ENCODE measurements at regions not wholly inside any gene's neighbourhood (a gene's known extent, or its start where the extent isn't known, plus 50 kb on each side); places are given as distances from the start of the nearest gene placed in this dataset.

GRCh38 chr1:238664139-238664538, 722.2 kb upstream of the CHRM3 start:
- Histone ChIP-seq H3K4me2 (ENCODE audit: low read depth, low read length, poor library complexity, severe bottlenecking) (no peak overlapping the region), H3K27me3 (ENCODE audit: low read length) (no peaks in the 10 kb centered on the region), H3F3A (ENCODE audit: insufficient read depth) (no peaks in the 10 kb centered on the region), H3K9me2 (replicated peaks; ENCODE audit: insufficient read depth, low read length) (no peaks in the 10 kb centered on the region), H3K4me3 (ENCODE audit: insufficient read depth, low read length, poor library complexity, severe bottlenecking) (no peak overlapping the region), H2AFZ (ENCODE audit: low read depth, low read length, severe bottlenecking) (no peak overlapping the region), H3K9ac (ENCODE audit: low read length) (no peak overlapping the region), H3K27ac (ENCODE audit: low read depth, low read length) (no peak overlapping the region), H3K79me2 (ENCODE audit: insufficient read depth, low read length) (no peaks in the 10 kb centered on the region), H3K9me3 (ENCODE audit: insufficient read depth, low read length) (no peaks in the 10 kb centered on the region; the same call in 1 of the 2 replicates), H3K36me3 (ENCODE audit: low read length) (no peaks in the 10 kb centered on the region), H4K20me1 (ENCODE audit: low read depth, low read length) (no peaks in the 10 kb centered on the region)
- TF ChIP-seq CTCF (IDR thresholded peaks at IDR 0.05; ENCODE audit: insufficient read depth, low read length, poor library complexity, severe bottlenecking), result no peak
- TF ChIP-seq EZH2phosphoT487 (conservative IDR thresholded peaks at IDR 0.05; ENCODE audit: low read length), result no peak

GRCh38 chr1:238660849-238661248, 725.5 kb upstream of the CHRM3 start:
- Histone ChIP-seq H3K9me3 (ENCODE audit: insufficient read depth, low read length) (no peaks in the 10 kb centered on the region), H3K79me2 (ENCODE audit: insufficient read depth, low read length) (no peaks in the 10 kb centered on the region), H3K36me3 (ENCODE audit: low read length) (no peaks in the 10 kb centered on the region), H3K27ac (ENCODE audit: low read depth, low read length) (no peak overlapping the region), H3K4me2 (ENCODE audit: low read depth, low read length, poor library complexity, severe bottlenecking) (no peak overlapping the region), H3F3A (ENCODE audit: insufficient read depth) (no peaks in the 10 kb centered on the region), H4K20me1 (ENCODE audit: low read depth, low read length) (no peaks in the 10 kb centered on the region), H3K9ac (ENCODE audit: low read length) (no peak overlapping the region), H3K9me2 (replicated peaks; ENCODE audit: insufficient read depth, low read length) (no peaks in the 10 kb centered on the region), H3K4me3 (ENCODE audit: insufficient read depth, low read length, poor library complexity, severe bottlenecking) (no peak overlapping the region), H3K27me3 (ENCODE audit: low read length) (no peaks in the 10 kb centered on the region), H2AFZ (ENCODE audit: low read depth, low read length, severe bottlenecking) (no peak overlapping the region)
- TF ChIP-seq EZH2phosphoT487 (conservative IDR thresholded peaks at IDR 0.05; ENCODE audit: low read length) (no peak), CTCF (IDR thresholded peaks at IDR 0.05; ENCODE audit: insufficient read depth, low read length, poor library complexity, severe bottlenecking) (no peak)

GRCh38 chr1:238658763-238659162, 727.6 kb upstream of the CHRM3 start:
- no peak overlapping the region for H3K4me2 ChIP-seq (ENCODE audit: low read depth, low read length, poor library complexity, severe bottlenecking)
- TF ChIP-seq EZH2phosphoT487 (conservative IDR thresholded peaks at IDR 0.05; ENCODE audit: low read length) (no peak), CTCF (IDR thresholded peaks at IDR 0.05; ENCODE audit: insufficient read depth, low read length, poor library complexity, severe bottlenecking) (no peak)

More at GRCh38 chr1:238658763-238659162, 727.6 kb upstream of the CHRM3 start:
- no peaks in the 10 kb centered on the region for H3K79me2 ChIP-seq (ENCODE audit: insufficient read depth, low read length)
- H3K27ac ChIP-seq (ENCODE audit: low read depth, low read length), result no peak overlapping the region
- no peaks in the 10 kb centered on the region for H3K27me3 ChIP-seq (ENCODE audit: low read length)
- H2AFZ ChIP-seq (ENCODE audit: low read depth, low read length, severe bottlenecking), result no peak overlapping the region
- H3K9me2 ChIP-seq (replicated peaks; ENCODE audit: insufficient read depth, low read length), result no peaks in the 10 kb centered on the region
- no peaks in the 10 kb centered on the region for H3K9me3 ChIP-seq (ENCODE audit: insufficient read depth, low read length)
- no peaks in the 10 kb centered on the region for H4K20me1 ChIP-seq (ENCODE audit: low read depth, low read length)
- no peak overlapping the region for H3K4me3 ChIP-seq (ENCODE audit: insufficient read depth, low read length, poor library complexity, severe bottlenecking)
- no peaks in the 10 kb centered on the region for H3F3A ChIP-seq (ENCODE audit: insufficient read depth)
- no peak overlapping the region for H3K9ac ChIP-seq (ENCODE audit: low read length)
- no peaks in the 10 kb centered on the region for H3K36me3 ChIP-seq (ENCODE audit: low read length)
